GM12891 (cell line): ENCODE measurements at regions not wholly inside any gene's neighbourhood (a gene's known extent, or its start where the extent isn't known, plus 50 kb on each side); places are given as distances from the start of the nearest gene placed in this dataset.

Experiments
- POLR2AphosphoS5 ChIP-seq: IDR thresholded peaks from 2 replicates; pipeline ENCODE4 v1.6.1; 2011; ENCODE audit warnings: low read depth, low read length, control low read depth
- TAF1 ChIP-seq: IDR thresholded peaks from 2 replicates; pipeline ENCODE4 v1.6.1; 2011; ENCODE audit warnings: low read depth, low read length, control low read depth

GRCh38 chr10:43794181-43794815, 145.6 kb upstream of the ZNF32 start:
- no peak for TF ChIP-seq TAF1
- TF ChIP-seq POLR2AphosphoS5: no peak
